Ovary (tissue), 3 donors: ENCODE measurements at regions not wholly inside any gene's neighbourhood (a gene's known extent, or its start where the extent isn't known, plus 50 kb on each side); places are given as distances from the start of the nearest gene placed in this dataset.

Experiments used
- CTCF ChIP-seq, 3 donors: fragments of 450-650 bp in 2 of 3; fragments of 200-600 bp in 1 of 3; IDR thresholded peaks; one replicate each; pipeline versions ENCODE4 v1.5.1 to v1.8.0; 2016 to 2022; ENCODE audit warnings: antibody characterized with exemption in 3 of 3, mild to moderate bottlenecking in 1 of 3
- EP300 ChIP-seq: sonication (generic); formaldehyde crosslinking; IDR thresholded peaks from one replicate; pipeline ENCODE4 v1.6.1; 2017; ENCODE audit warnings: antibody characterized with exemption
- donor health status: DM: no; HTN: no; CAD: no.

GRCh38 chr18:67218556-67218955, 298.0 kb downstream of the DSEL start:
- TF ChIP-seq CTCF (IDR thresholded peaks at IDR 0.05) (no peak), EP300 (no peak)
